CD4-positive, alpha-beta T cell (primary cell): ENCODE measurements at regions not wholly inside any gene's neighbourhood (a gene's known extent, or its start where the extent isn't known, plus 50 kb on each side); places are given as distances from the start of the nearest gene placed in this dataset.
A peak's percentile ranks its signal among the peaks of the same experiment; 100 is the strongest.

Experiments used
- ATAC-seq: fragments of 200-7000 bp; cut with Tn5 transposase; one replicate; pipeline ENCODE4 v1.10.0; 2022; ENCODE audit warnings: mild to moderate bottlenecking; ENCODE audit not compliant: poor library complexity
- CTCF ChIA-PET: fragments of 350-600 bp; sonication (Branson Sonifier 250); formaldehyde crosslinking; loops from one replicate; lab custom pipeline; 2021; ENCODE audit warnings: antibody characterized with exemption, inconsistent platforms; lab: Charles Lee
- POLR2A ChIA-PET: fragments of 350-600 bp; sonication (Branson Sonifier 250); formaldehyde crosslinking; loops from one replicate; lab custom pipeline; 2021; ENCODE audit warnings: antibody characterized with exemption, inconsistent platforms; lab: Charles Lee
- DNase-seq, 14 experiments: peaks; one replicate each; pipeline ENCODE4 v3.0.0-alpha.2; 2013 to 2020; ENCODE audit warnings: mixed read lengths in 2 of 14
- H3K27ac ChIP-seq, 2 donors: one replicate each; pipeline versions ENCODE4 v1.5.1 to v1.7.0; 2013; ENCODE audit warnings: low read length in 2 of 2, low read depth in 1 of 2, mild to moderate bottlenecking in 1 of 2
- H3K27me3 ChIP-seq, 2 experiments: 1 replicate in 1 of 2; 2 replicates in 1 of 2; pipeline versions ENCODE4 v1.6.1 to v1.7.0; 2013; ENCODE audit warnings: low read length in 2 of 2, control low read depth in 1 of 2, mild to moderate bottlenecking in 1 of 2, moderate library complexity in 1 of 2; ENCODE audit not compliant: insufficient read depth in 2 of 2, control insufficient read depth in 1 of 2
- H3K36me3 ChIP-seq: one replicate; pipeline ENCODE4 v1.6.1; 2013; ENCODE audit warnings: low read length, control low read depth; ENCODE audit not compliant: insufficient read depth
- H3K4me1 ChIP-seq: one replicate; pipeline ENCODE4 v1.6.1; 2013; ENCODE audit warnings: low read length, control low read depth; ENCODE audit not compliant: insufficient read depth
- H3K4me3 ChIP-seq: one replicate; pipeline ENCODE4 v1.5.1; 2013; ENCODE audit warnings: mild to moderate bottlenecking, low read length, moderate library complexity
- H3K9me3 ChIP-seq, 2 experiments: 1 replicate in 1 of 2; 2 replicates in 1 of 2; pipeline versions ENCODE4 v1.6.1 to v1.7.0; 2013; ENCODE audit warnings: low read length in 2 of 2, mild to moderate bottlenecking in 2 of 2, control low read depth in 1 of 2, moderate library complexity in 1 of 2; ENCODE audit not compliant: control insufficient read depth in 1 of 2, insufficient read depth in 1 of 2
- H3K27ac Mint-ChIP-seq: one replicate; pipeline ENCODE4 v1.8.0; 2020; ENCODE audit warnings: mixed read lengths
- H3K27me3 Mint-ChIP-seq: one replicate; pipeline ENCODE4 v1.8.0; 2021; ENCODE audit warnings: mixed read lengths
- H3K36me3 Mint-ChIP-seq: one replicate; pipeline ENCODE4 v1.8.0; 2021; ENCODE audit warnings: low read depth, mixed read lengths
- H3K4me1 Mint-ChIP-seq: one replicate; pipeline ENCODE4 v1.8.0; 2021; ENCODE audit warnings: low read depth, mixed read lengths
- H3K4me3 Mint-ChIP-seq: one replicate; pipeline ENCODE4 v1.8.0; 2020; ENCODE audit warnings: mild to moderate bottlenecking, mixed read lengths
- H3K9me3 Mint-ChIP-seq: one replicate; pipeline ENCODE4 v1.8.0; 2020; ENCODE audit warnings: mixed read lengths
- intact Hi-C, 2 experiments: fragments of 100-400 bp; cut with DNase I in 1 of 2; cut with micrococcal nuclease in 1 of 2; formaldehyde crosslinking; loops; one replicate each; pipeline versions ENCODE4 v1.15.1 to v1.9.0; 2023 to 2025; cut with DNase I, micrococcal nuclease
- TF ChIP-seq, protein P1 (sequence below): fragments of 200-600 bp; IDR thresholded peaks from one replicate; pipeline ENCODE4 v1.8.0; 2022; ENCODE audit warnings: antibody characterized with exemption, mild to moderate bottlenecking

DNA sequence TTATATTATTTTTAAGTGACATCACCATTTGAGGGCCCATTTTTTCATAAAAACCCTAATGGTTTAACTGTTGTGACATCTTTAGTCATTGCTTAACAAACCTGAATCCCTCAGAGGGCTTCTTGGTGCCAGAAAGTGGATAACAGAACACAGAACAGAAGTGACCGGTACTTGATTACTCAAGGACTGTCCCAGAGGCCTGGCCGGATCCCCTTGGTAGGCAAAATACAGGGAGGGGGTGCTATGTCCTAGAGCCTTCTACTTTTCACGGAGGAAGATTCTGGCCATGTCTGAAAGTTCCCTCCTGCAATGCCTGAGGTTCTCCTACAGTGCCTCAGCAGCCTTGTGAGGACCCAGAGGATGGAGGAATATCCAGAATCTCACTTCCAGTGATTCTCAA, 94.3 kb upstream of the DCLK2 start:
- Histone ChIP-seq H3K4me1 (no peaks in the 10 kb centered on the region), H3K4me3 (no peak overlapping the region), H3K27ac (no peak overlapping the region), H3K36me3 (no peaks in the 10 kb centered on the region), H3K9me3 (no peaks in the 10 kb centered on the region), H3K27me3 (no peaks in the 10 kb centered on the region)
- H3K27ac Mint-ChIP-seq = no peak overlapping the region
- H3K36me3 Mint-ChIP-seq = no peaks in the 10 kb centered on the region
- H3K27me3 Mint-ChIP-seq = no peaks in the 10 kb centered on the region
- ChIA-PET POLR2A (no interaction called here), CTCF (no interaction called here)
- H3K9me3 Mint-ChIP-seq = no peaks in the 10 kb centered on the region
- H3K4me3 Mint-ChIP-seq = no peak overlapping the region
- intact Hi-C loops = no loop called here
- TF ChIP-seq, protein P1, sequence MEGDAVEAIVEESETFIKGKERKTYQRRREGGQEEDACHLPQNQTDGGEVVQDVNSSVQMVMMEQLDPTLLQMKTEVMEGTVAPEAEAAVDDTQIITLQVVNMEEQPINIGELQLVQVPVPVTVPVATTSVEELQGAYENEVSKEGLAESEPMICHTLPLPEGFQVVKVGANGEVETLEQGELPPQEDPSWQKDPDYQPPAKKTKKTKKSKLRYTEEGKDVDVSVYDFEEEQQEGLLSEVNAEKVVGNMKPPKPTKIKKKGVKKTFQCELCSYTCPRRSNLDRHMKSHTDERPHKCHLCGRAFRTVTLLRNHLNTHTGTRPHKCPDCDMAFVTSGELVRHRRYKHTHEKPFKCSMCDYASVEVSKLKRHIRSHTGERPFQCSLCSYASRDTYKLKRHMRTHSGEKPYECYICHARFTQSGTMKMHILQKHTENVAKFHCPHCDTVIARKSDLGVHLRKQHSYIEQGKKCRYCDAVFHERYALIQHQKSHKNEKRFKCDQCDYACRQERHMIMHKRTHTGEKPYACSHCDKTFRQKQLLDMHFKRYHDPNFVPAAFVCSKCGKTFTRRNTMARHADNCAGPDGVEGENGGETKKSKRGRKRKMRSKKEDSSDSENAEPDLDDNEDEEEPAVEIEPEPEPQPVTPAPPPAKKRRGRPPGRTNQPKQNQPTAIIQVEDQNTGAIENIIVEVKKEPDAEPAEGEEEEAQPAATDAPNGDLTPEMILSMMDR = no peak
- DNase-seq = no peak
- H3K4me1 Mint-ChIP-seq = peaks cover 5% of the 10 kb centered on the region
- no peak for ATAC-seq

DNA sequence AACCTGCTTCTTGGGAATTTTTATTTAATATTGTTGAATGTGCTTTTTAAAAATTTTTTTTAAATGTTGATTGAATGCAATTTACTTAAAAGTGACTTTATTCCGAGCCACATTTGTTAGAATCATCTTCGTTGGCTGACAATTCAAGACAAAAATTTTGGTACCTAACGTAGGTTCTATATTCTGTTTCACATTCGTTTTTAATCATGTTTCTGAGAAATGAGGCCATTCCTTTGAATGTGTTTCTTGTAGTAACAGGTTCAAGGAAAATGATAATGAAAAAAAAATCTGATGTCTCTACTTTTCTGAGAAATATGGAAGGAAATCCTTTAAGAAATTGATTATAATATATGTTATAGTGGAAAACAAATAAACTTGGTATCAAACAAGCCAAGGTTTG, 92.3 kb upstream of the DCLK2 start:
- H3K27ac Mint-ChIP-seq = no peak overlapping the region
- ATAC-seq (no peak), DNase-seq (peak in 1 of 14 experiments; percentile 19)
- no peak overlapping the region for H3K4me3 ChIP-seq
- no peaks in the 10 kb centered on the region for H3K4me1 ChIP-seq
- intact Hi-C loops = no loop called here
- peaks cover 5% of the 10 kb centered on the region for H3K4me1 Mint-ChIP-seq
- no peaks in the 10 kb centered on the region for H3K36me3 Mint-ChIP-seq
- no peaks in the 10 kb centered on the region for H3K9me3 ChIP-seq
- no peak overlapping the region for H3K4me3 Mint-ChIP-seq
- ChIA-PET CTCF (no interaction called here), POLR2A (no interaction called here)
- H3K27me3 Mint-ChIP-seq = peaks cover 4% of the 10 kb centered on the region
- no peaks in the 10 kb centered on the region for H3K27me3 ChIP-seq
- no peaks in the 10 kb centered on the region for H3K36me3 ChIP-seq
- TF ChIP-seq, protein P1 = no peak
- no peaks in the 10 kb centered on the region for H3K9me3 Mint-ChIP-seq
- H3K27ac ChIP-seq = no peak overlapping the region

- TF ChIP-seq, protein P1 = no peak
- Histone ChIP-seq H3K4me3 (no peak overlapping the region), H3K27ac (no peak overlapping the region), H3K27me3 (no peaks in the 10 kb centered on the region), H3K4me1 (no peaks in the 10 kb centered on the region), H3K9me3 (no peaks in the 10 kb centered on the region), H3K36me3 (no peaks in the 10 kb centered on the region)
- ATAC-seq (no peak), DNase-seq (no peak)
- peaks cover 5% of the 10 kb centered on the region for H3K27me3 Mint-ChIP-seq
- no peaks in the 10 kb centered on the region for H3K9me3 Mint-ChIP-seq
- intact Hi-C loops = no loop called here
- POLR2A ChIA-PET = no interaction called here
- H3K36me3 Mint-ChIP-seq = no peaks in the 10 kb centered on the region
- peaks cover 5% of the 10 kb centered on the region for H3K4me1 Mint-ChIP-seq
- H3K27ac Mint-ChIP-seq = no peak overlapping the region
- no peak overlapping the region for H3K4me3 Mint-ChIP-seq
- CTCF ChIA-PET = no interaction called here
These were observed 91.3 kb upstream of the DCLK2 start for GRCh38 chr4:149986917-149987316.
